ENCODE measurements at regions not wholly inside any gene's neighbourhood (a gene's known extent, or its start where the extent isn't known, plus 50 kb on each side); places are given as distances from the start of the nearest gene placed in this dataset.

DNA sequence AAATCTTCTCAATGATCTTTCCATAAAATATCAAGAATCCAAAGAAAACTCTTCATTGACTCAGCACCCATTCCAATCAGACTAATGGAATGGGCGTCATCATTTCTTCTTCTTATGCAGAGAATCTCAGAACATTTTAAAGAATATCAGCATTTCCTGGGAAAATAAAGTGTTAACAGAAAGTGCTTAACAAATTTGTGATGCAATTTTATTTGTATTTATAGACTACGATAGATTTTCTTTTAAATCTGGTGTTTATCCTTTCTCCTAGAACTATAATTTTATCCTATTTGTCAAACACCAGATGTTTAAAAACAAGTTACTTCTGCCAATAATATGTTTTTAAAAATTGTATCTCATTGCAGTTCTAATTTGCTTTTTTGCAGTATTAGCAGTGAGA, 330.7 kb downstream of the COL12A1 start:
- no peak for DNase-seq

- DNase-seq, result no peak
Observed at GRCh38 chr6:74872754-74873476, 332.9 kb downstream of the COL12A1 start.

- no peak for DNase-seq
Observed at GRCh38 chr6:74871757-74872156, 334.1 kb downstream of the COL12A1 start.

- DNase-seq, result no peak
Observed at GRCh38 chr6:74870403-74870802, 335.4 kb downstream of the COL12A1 start.

DNA sequence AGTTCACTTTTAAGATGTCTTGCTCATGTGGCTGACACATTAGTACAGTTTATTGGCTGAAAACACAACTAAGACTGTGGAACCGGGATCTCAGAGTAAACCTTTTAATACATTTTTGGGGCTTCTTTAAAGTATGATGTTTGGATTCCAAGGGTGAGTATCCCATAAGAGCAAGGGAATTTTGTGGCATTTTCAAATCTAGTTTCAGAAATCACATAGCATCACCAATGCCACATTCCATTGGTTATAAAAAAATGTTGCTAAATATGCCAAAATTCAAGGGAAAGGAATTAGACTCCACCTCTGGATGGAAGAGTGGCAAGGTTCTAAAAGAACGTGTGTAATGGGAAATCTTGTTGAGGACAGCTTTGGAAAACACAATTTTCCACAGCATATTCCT, 338.6 kb downstream of the COL12A1 start:
- no peak for DNase-seq

DNA sequence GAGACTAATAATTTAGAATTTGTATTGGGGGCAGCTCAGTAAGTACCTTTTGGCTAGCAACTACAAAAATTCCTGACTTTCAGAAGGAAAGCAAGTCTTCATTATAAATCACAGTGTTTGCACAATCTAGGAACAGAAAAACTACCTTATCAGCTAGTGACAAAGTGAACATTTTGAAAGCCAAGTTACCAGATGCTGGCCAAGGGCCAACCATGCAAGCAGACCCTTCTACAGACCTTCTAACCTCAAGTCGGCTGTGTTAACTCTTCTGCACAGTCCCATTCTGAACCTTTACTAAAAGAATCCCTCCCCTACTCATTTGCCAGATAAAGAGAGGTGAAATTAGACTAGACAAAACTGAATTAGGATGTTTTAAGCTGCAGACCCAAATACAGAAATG, 341.9 kb downstream of the COL12A1 start:
- no peak for DNase-seq

GRCh38 chr6:74860456-74860855, 345.4 kb downstream of the COL12A1 start:
- no peak for DNase-seq

DNA sequence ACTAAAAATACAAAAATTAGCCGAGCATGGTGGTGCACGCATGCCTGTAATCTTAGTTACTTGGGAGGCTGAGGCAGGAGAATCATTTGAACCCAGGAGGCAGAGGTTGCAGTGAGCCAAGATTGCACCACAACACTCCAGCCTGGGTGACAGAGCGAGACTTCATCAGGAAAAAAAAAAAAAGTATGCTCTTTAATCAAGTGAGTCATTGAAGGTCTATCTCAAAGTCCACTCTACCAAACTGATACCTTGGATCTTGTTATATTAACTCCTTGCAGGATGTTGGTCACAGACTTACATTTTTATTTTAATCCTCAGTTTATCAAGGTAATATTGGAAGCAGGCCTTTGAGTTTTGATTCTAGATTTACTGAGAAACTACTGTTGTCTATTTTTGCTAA, 348.7 kb downstream of the COL12A1 start:
- no peak for DNase-seq

DNA sequence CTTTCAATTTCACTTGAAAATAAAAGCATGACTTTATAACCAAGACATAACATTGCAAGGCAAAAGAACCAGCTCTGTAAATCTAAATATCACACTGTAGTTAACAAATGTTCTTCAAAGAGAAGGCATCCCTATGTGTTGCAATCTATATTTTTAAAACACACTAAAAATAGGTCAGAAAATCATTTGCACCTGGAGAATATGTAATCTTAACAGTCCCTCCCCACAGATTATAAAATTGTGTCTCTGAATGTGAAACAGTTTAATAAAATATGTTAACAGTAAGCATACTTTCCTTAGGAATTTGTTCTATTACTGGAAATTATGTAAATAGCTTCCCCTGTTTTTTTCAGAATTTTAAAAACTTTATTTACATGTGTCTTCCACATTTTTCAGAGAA, 351.9 kb downstream of the COL12A1 start:
- DNase-seq, result no peak

DNA sequence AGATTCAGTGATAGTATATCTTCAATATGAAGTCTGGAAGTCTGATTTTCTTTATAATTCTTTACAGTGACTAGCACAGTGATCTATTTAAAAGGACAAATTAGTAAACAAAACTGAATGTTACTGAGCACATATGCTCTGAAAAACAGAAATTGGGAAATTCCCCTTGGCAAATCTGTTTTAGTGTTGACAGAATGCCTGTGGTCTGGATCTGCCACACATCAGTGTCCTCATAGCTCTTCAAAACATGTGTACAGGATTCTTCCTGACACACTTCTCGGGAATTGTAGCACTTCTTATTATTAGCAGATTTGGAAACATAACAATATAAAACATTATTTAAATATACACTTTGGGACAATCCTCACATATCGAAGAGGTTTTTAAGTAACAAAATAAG, 354.3 kb downstream of the COL12A1 start:
- DNase-seq, result no peak

DNA sequence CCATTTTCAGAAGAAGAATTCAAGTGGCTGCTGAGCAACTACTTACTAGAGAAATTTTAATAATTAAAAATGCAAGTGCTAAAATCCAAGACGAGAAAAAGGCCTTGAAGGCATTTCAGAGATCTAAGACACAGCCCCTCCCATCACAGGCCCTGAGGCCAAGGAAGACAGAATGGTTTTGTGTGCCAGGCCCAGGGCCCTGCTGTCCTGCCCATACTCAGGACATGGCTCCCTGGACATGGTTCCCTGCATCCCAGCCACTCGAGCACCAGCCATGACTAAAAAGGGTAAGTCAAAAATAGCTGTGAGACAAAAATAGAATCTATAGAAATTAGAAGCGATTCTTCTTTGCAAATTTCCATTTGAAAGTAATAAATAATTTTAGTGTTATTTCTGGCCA, 364.9 kb downstream of the COL12A1 start:
- no peak for DNase-seq

DNA sequence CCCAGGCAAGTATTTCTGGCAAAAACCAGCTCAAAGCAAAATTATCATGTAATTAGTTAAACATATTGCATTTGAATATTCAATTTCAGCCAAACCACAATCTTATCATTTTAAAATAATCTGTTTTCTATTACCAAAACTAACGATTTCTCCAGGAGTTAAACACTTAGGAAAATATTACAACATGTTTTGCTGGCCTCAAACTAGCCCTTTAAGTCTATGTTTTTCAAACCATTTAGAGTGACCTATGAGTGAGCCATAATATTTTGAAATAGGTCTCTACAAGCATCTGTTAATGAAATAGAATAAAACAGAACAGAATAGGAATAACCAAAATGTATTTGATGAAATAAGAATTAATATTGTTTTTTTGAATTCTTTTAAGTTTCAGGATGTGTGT, 370.9 kb downstream of the COL12A1 start:
- no peak for DNase-seq

DNA sequence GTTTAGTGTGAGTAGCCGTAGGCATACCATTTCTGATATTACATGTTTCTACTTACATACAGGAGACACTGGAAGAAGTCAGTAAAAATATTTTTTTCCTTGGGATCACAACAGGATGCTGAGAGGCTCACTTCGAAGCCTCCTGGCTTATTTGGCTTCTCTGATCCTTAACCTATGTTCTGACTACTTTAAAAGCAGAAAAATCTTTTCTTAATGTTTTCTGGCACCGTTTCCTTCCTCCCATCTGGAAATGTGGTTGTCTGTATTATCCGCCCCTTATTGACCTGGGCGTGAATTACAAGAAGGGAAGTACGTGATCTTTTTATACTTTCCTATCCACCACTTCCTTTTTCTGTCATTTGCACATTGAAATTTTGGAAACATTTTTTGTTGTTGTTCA, 379.6 kb downstream of the COL12A1 start:
- DNase-seq, result no peak

DNA sequence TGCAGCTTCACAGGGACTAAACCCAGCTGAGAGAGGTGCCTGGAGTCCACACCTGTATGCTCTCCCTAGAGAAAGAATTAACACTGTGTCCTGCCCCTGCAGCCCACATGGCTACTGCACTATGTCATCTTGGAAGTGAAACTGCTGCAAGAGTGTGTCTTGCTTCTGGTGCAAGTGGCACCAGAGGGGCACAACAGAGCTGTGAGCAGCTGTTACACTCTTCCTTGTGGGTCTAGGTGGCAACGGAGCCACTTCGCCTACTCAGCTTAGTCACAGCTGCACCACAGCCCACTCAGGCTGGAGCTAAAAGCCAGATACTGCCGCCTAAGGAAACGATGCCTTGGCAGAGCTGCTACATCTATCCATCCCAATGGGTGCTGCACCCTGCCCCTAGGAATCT, 391.4 kb downstream of the COL12A1 start:
- DNase-seq, result no peak

DNA sequence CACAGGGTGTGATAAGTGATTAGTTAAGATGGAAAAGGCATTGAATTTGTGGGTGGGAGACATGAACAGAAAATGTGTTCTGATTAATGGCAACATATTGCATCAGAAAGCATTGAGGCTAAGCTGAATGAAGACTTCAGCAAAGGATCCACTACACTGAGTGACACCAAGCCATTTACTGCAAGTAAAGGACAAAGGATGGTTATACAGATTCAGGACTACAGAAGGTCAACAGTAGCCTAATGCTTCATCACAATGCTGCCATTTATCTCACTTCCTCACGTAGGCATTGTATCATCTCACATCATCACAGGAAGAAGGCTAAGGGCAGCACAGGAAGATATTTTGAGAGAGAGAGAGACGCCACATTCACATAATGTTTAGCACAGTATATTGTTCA, 398.2 kb downstream of the COL12A1 start:
- DNase-seq, result no peak

DNA sequence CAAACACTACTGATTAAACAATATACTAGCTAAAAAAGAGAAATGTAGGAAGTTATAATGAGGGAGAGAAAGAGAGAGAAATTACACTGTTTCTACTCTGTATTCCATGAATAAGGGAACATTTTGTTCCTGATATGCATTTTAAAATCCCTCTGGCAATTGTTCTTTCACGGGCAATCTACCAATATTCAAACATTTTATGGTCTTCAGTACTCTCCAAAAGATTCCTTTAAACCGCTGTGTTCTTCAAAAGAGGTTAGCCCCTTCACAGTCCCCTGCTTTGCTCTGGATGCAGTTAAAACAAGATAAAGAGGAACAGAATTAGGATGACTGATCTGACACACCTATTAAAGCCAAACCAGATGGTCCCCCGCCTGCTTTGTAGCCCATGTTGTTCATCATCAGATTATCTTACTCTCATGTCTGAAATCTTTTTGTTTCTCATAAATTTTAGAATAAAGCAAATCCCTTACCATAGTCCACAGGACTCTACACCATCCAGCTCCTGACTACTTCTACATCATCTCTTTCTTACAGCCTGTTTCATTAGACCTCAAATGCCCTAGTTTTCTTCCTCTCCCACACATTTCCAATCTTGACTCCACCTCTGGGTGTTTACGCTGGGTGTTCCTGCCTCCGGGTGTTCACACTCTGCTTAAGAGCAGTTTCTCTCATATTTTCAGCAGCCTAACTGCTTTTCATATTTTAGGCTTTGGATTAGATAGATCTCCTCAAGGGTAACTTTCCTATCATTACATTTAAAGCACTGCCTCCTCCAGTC, 399.7 kb downstream of the COL12A1 start:
- DNase-seq, result no peak

DNA sequence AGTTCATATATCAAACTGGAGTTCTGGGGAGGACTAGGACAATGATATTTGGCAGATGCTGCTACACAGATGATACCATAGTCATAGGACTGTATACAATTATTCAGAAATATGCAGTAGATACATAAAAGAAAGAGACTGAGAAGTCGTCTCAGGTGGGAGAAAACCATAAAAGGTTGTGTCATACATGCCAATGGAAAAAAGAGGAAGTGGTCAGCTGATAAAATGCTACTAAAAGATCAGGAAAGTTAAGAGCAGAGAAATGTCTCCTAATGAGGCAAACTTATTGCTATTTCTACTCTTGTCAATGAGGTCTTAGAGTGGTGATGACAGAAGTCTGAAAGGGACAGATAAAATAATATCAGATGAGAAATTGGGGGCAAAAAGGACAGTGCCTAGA, 407.6 kb downstream of the COL12A1 start:
- DNase-seq, result no peak

DNA sequence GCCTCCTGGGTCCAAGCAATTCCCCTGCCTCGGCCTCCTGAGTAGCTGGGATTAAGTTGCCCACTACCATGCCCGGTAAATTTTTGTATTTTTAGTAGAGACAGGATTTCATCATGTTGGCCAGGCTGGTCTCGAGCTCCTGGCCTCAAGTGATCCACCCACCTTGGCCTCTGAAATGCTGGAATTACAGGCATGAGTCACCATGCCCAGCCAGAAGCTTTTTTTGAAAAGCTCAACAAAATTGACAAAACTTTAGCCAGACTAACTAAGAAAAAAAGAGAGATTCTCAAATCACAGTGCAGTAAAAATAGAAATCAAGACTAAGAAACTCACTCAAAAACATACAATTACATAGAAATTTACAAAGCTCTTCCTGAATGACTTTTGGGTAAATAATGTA, 420.6 kb downstream of the COL12A1 start:
- DNase-seq, result no peak

DNA sequence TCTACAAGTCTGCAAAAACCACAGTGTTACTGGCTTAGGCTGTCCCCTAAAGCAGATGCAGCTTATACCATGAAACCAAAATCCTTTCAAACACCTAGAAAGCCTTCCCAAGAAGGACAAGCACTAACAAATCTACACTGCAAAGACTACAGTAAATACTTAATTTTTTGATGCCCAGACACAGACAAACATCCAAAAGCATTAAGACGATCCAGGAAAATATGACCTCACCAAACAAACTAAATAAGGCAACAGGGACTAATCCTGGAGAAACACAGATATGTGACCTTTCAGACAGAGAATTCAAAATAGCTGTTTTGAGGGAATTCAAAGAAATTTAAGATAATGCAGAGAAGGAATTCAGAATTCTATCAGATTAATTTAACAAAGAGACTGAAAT, 423.5 kb downstream of the COL12A1 start:
- no peak for DNase-seq

DNA sequence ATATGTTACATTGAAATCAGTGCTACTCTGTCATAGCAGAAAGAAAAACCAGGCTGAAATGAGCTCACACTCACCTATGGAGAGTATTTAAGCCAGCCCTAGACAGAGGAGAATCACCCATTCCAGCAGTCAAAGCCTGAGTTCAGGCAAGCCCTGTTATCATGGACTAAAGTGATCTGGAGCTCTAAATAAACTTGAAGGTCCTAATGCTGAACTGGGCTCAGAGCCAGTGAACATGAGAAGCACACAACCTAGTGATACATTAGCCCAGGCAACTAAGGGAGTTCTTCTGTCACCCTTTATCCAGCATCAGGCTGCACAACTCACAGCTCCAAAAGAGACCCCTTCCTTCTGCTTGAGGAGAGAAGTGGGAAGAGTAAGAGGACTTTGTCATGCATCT, 425.0 kb downstream of the COL12A1 start:
- DNase-seq, result no peak

DNA sequence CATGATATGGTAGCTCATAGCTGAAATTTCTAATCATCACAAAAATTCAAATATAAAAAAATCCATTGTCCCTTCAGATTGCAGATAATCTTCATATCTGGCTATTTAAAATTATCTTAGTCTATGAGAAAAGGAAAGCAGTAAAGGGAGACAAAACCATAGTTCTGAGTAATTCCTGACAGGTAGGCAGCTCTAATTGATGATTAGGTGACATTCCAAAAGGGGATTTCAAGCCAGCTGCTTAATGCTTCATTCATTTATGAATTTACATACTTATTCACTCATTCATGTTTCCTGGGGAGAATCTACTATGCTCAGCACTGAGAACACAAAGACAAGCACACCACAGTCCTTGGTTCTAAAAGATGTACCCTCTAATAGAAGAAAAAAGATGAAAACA, 437.1 kb downstream of the COL12A1 start:
- no peak for DNase-seq

GRCh38 chr6:74768120-74768519, 437.7 kb downstream of the COL12A1 start:
- no peak for DNase-seq

DNA sequence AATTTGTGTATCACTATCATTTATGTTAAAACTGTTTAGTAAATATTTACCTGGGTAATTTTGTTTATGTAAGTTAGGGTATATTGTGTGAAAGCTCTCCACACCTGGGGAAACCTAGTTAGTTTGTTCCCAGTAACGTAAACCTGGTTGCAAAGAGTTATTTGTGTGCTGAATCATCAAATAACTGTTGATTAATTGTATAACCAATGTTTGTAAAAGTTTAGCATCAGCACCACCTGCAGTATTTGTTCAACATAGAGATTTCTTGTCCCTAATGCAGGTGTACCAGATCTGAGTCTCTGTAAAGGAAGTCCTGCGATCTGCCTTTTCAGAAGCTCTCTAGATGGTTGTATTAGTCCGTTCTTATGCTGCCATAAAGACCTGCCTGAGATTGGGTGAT, 440.4 kb downstream of the COL12A1 start:
- DNase-seq, result no peak

DNA sequence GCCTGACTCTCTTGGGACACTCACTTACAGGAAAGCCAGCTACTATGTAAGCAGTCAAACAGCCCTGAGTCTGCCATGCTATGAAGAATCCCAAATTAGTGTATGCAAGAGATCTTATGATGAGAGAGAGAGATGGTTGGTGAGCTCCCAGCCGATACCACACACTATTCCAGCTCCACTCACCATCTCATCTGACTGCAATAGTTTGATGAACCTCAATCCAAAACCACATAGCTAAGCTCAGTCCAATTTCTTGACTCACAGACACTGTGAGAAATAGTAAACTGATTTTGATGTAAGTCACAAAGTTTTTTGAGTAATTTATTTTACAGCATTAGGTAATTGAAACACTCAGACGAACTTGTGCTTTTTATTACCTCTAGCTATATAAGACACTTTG, 441.4 kb downstream of the COL12A1 start:
- no peak for DNase-seq

- no peak for DNase-seq
Observed at GRCh38 chr6:74762841-74763240, 443.0 kb downstream of the COL12A1 start.

All from islet precursor cell (in vitro differentiated cells).